SU-DHL-6 (cell line): ENCODE measurements at regions not wholly inside any gene's neighbourhood (a gene's known extent, or its start where the extent isn't known, plus 50 kb on each side); places are given as distances from the start of the nearest gene placed in this dataset.

Experiments used
- H2AFZ ChIP-seq: fragments of 200-600 bp; sonication (generic); 2 replicates; pipeline ENCODE4 v1.6.1; 2014; ENCODE audit warnings: low read depth, mild to moderate bottlenecking, moderate library complexity, mixed read lengths, antibody characterized with exemption, low read length; ENCODE audit not compliant: severe bottlenecking
- H3F3A ChIP-seq: fragments of 200-600 bp; shearing (Covaris generic); 2 replicates; pipeline ENCODE4 v1.6.0; 2016; ENCODE audit warnings: antibody characterized with exemption, mild to moderate bottlenecking; ENCODE audit not compliant: insufficient read depth
- H3K27ac ChIP-seq: fragments of 200-600 bp; sonication (generic); 2 replicates; pipeline ENCODE4 v1.5.1; 2016; ENCODE audit warnings: low read depth, mild to moderate bottlenecking, low read length, moderate library complexity, mixed read lengths
- H3K27me3 ChIP-seq: fragments of 200-600 bp; sonication (generic), shearing (Covaris generic); 2 replicates; pipeline ENCODE4 v1.6.0; 2014; ENCODE audit warnings: mild to moderate bottlenecking, low read length
- H3K36me3 ChIP-seq: fragments of 200-600 bp; sonication (generic); 2 replicates; pipeline ENCODE4 v1.6.1; 2014; ENCODE audit warnings: mild to moderate bottlenecking, low read length, mixed read lengths
- H3K4me2 ChIP-seq: fragments of 300-600, 200-600 bp; shearing (Covaris generic), sonication (generic); 2 replicates; pipeline ENCODE4 v1.6.0; 2014; ENCODE audit warnings: low read length, low read depth, mild to moderate bottlenecking; ENCODE audit not compliant: poor library complexity, severe bottlenecking
- H3K4me3 ChIP-seq: fragments of 200-600 bp; sonication (generic); 2 replicates; pipeline ENCODE4 v1.5.1; 2014; ENCODE audit warnings: antibody characterized with exemption, low read length, mild to moderate bottlenecking, mixed read lengths; ENCODE audit not compliant: insufficient read depth, poor library complexity, severe bottlenecking
- H3K79me2 ChIP-seq: fragments of 200-600 bp; sonication (generic); 2 replicates; pipeline ENCODE4 v1.6.1; 2014; ENCODE audit warnings: mild to moderate bottlenecking, low read length, moderate library complexity; ENCODE audit not compliant: insufficient read depth
- H3K9ac ChIP-seq: fragments of 200-600 bp; sonication (generic); 2 replicates; pipeline ENCODE4 v1.7.0; 2014; ENCODE audit warnings: mild to moderate bottlenecking, low read length
- H3K9me2 ChIP-seq: fragments of 200-600 bp; sonication (generic); replicated peaks from 2 replicates; pipeline ENCODE4 v1.6.1; 2014; ENCODE audit warnings: low read length; ENCODE audit not compliant: insufficient read depth
- H3K9me3 ChIP-seq: fragments of 200-600 bp; sonication (generic); 2 replicates; pipeline ENCODE4 v1.6.1; 2014; ENCODE audit warnings: low read length, mixed read lengths; ENCODE audit not compliant: insufficient read depth
- H4K20me1 ChIP-seq: fragments of 200-600 bp; sonication (generic); 2 replicates; pipeline ENCODE4 v1.6.1; 2014; ENCODE audit warnings: low read depth, mild to moderate bottlenecking, antibody characterized with exemption, low read length, moderate library complexity, mixed read lengths
- CTCF ChIP-seq: fragments of 200-600 bp; sonication (generic); IDR thresholded peaks from one replicate; pipeline ENCODE4 v1.5.1; 2017; ENCODE audit warnings: antibody characterized with exemption, mild to moderate bottlenecking, low read length, moderate library complexity; ENCODE audit not compliant: insufficient read depth, poor library complexity, severe bottlenecking
- EZH2phosphoT487 ChIP-seq: fragments of 200-600 bp; sonication (generic), shearing (Covaris generic); conservative IDR thresholded peaks from 2 replicates; pipeline ENCODE4 v1.6.1; 2018; ENCODE audit warnings: mild to moderate bottlenecking, antibody characterized with exemption, low read length, moderate library complexity, mixed read lengths

GRCh38 chr2:138155304-138155703, 191.0 kb downstream of the HNMT start:
- no peaks in the 10 kb centered on the region for H3K27me3 ChIP-seq
- H3K9me2 ChIP-seq, result no peaks in the 10 kb centered on the region
- no peaks in the 10 kb centered on the region for H3K9me3 ChIP-seq
- no peak for TF ChIP-seq CTCF
- no peak for TF ChIP-seq EZH2phosphoT487
- no peak overlapping the region for H3K4me3 ChIP-seq
- no peaks in the 10 kb centered on the region for H3F3A ChIP-seq
- no peak overlapping the region for H3K4me2 ChIP-seq
- no peak overlapping the region for H3K27ac ChIP-seq
- no peak overlapping the region for H2AFZ ChIP-seq
- no peaks in the 10 kb centered on the region for H3K79me2 ChIP-seq
- no peak overlapping the region for H3K9ac ChIP-seq
- no peaks in the 10 kb centered on the region for H3K36me3 ChIP-seq
- no peaks in the 10 kb centered on the region for H4K20me1 ChIP-seq

- H3F3A ChIP-seq, result no peaks in the 10 kb centered on the region
- no peaks in the 10 kb centered on the region for H3K36me3 ChIP-seq
- no peaks in the 10 kb centered on the region for H3K9me3 ChIP-seq
- H3K4me2 ChIP-seq, result no peak overlapping the region
- no peaks in the 10 kb centered on the region for H3K27me3 ChIP-seq
- no peaks in the 10 kb centered on the region for H3K79me2 ChIP-seq
- H3K9me2 ChIP-seq, result no peaks in the 10 kb centered on the region
- TF ChIP-seq CTCF (no peak), EZH2phosphoT487 (no peak)
- H3K27ac ChIP-seq, result no peak overlapping the region
- H2AFZ ChIP-seq, result no peak overlapping the region
- H3K9ac ChIP-seq, result no peak overlapping the region
- no peak overlapping the region for H3K4me3 ChIP-seq
- H4K20me1 ChIP-seq, result no peaks in the 10 kb centered on the region
Observed at GRCh38 chr2:138157372-138157771, 193.1 kb downstream of the HNMT start.

GRCh38 chr2:138170485-138170884, 206.2 kb downstream of the HNMT start:
- Histone ChIP-seq H3K27me3 (no peaks in the 10 kb centered on the region), H2AFZ (no peak overlapping the region), H4K20me1 (no peaks in the 10 kb centered on the region), H3K79me2 (no peaks in the 10 kb centered on the region), H3K4me3 (no peak overlapping the region), H3F3A (no peaks in the 10 kb centered on the region), H3K9me3 (no peaks in the 10 kb centered on the region), H3K4me2 (no peak overlapping the region), H3K36me3 (no peaks in the 10 kb centered on the region), H3K9ac (no peak overlapping the region), H3K27ac (no peak overlapping the region), H3K9me2 (no peaks in the 10 kb centered on the region)
- no peak for TF ChIP-seq CTCF
- TF ChIP-seq EZH2phosphoT487, result no peak
